ENCODE measurements at regions not wholly inside any gene's neighbourhood (a gene's known extent, or its start where the extent isn't known, plus 50 kb on each side); places are given as distances from the start of the nearest gene placed in this dataset.
"Not testable (repeated sequence)": the region's sequence is repeated elsewhere in the genome, so short reads cannot be mapped to it uniquely, and the experiment has no call there.

DNA sequence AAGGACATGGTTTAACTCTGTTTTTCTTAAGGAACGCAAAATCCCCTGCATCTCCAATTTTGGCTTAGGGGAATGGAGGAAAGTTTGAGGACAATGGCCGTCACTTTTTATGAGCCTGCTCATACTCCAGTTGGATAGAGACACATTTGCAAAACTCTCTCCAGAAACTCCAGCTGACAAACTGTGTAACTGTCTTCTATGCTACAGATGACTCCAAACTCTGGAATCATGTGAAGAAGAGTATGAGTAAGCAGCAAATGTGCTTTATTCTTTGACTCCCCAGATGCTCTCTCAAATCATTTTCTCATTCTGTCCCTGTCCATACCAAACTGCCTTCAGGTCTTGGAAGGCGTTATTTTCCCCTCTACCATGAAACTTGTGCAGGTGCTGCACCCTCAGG, 226.5 kb upstream of the GPR149 start:
- no peak for DNase-seq

DNA sequence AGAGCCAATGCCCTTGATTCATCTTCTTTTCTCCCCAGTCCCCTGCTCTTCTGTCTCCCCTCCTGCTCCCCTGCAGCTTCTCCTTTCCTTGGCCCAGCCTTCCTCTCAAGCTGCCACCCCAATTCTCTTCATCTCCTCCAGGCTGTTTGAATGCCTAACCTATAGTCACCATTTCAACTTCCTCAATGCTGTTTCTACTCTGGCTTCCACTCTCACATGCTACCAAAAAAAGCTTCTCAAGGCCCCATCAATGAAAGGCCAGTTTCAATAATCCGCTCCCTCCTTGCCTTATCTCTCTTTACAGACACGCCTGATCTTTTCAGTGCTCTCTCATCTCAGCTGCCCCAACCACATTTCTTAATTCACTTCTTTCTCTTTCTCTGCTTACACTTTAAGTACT, 212.2 kb upstream of the GPR149 start:
- no peak for DNase-seq

DNA sequence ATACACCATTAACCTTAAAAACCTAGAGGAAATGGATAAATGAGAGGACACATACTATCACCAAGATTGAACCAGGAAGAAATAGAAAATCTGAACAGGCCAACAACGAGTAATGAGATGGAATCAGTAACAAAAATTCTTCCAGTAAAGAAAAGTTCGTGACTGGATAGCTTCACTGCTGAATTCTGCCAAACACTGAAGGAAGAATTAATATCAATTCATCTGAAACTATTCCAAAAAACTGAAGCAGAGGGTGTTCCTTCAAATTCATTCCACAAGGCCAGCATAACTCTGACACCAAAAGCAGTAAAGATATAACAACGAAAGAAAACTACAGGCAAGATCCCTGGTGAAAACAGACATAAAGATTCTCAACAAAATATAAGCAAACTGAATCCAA, 195.8 kb upstream of the GPR149 start:
- no peak for DNase-seq

DNA sequence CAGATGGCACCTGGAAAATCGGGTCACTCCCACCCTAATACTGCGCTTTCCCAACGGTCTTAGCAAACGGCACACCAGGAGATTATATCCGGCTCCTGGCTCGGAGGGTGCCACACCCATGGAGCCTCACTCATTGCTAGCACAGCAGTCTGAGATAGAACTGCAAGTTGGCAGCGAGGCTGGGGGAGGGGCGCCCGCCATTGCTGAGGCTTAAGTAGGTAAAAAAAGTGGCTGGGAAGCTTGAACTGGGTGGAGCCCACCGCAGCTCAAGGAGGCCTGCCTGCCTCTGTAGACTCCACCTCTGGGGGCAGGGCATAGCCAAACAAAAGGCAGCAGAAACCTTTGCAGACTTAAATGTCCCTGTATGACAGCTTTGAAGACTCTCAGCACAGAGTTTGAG, 189.6 kb upstream of the GPR149 start:
- DNase-seq: not testable (repeated sequence)

DNA sequence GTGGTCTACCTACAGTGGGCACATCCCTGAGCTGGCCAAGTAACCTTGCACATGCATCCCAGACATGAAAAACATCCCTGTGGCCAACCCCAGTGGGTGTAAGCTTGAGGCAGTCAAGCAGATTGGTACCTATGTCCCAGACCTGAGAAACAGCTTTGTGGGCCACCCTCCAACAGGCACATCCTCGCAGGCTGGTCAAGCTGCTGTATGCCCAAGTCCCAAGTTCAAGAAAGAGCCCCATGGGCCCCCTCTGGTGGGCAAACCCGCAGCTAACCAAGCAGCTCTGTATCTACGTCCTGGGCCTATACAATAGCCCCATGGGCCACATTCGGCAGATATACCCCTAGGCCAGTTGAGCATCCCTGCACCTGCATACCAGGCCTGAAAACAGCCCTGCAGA, 186.3 kb upstream of the GPR149 start:
- no peak for DNase-seq

DNA sequence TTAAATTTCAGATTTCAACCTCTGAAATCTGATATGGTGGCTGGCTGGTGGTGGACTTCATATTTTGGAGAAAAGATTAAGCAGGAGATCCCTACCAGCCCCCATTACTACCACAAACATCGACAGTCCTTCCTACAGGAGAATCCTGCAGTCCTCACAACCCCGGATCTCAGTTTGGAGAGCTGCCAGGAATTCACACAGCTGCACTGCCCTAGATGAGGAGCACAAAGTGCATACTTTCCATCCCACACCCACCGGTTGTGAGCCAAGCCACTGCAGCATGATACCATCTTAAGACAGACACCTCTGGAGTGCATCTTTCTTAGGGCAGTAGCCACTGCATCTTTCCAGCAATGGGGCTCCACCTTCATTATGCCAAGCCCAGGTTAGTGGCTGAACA, 185.5 kb upstream of the GPR149 start:
- no peak for DNase-seq

DNA sequence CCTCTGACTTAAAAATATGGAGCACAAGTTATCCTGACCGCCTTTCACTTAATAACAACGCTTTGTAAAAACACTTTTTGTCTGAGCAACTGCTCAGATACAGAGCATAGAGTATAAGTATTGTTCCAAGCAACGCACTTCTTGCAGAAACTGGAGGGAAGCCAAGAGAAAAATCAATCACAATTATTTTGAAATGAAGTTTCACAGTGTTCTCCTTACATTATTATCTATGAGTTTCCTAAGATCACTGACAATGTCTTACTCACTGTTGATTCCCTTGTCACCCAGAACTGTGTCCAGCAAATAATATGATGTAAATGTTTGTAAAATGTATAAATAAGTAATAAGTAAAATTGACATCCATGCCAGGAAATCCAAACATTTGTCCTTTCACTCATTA, 184.6 kb upstream of the GPR149 start:
- no peak for DNase-seq

DNA sequence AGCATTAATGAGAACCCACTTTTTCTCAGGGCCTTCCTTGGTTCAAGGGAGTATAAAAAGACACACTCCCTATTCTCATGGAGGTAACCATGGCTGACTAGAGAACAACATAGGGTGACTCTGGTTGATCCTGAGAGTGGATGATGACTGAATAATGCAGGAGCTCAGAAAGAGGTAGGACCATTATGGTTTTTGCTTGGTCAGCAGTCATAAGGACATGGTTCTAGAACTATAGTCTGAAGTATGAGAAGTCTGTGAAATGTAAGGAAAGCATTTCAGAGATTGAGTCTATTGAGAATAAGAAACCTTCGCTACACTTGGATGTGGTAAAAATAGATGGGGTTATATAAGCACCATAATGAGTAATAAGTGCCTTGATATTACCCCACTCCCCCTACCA, 184.1 kb upstream of the GPR149 start:
- no peak for DNase-seq

DNA sequence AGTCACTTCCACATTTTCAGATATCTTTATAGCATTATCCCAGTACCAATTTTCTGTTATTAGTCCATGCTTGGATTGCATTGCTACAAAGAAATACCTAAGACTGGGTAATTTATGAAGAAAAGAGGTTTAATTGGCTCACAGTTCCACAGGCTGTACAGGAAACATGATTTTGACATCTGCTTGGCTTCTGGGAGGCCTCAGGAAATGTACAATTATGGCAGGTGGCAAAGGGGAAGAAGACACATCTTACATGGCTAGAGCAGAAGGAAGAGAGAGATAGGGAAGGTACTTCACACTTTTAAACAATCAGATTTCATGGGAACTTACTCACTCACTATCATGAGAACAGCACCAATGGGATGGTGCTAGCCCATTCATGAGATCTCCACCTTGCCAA, 172.3 kb upstream of the GPR149 start:
- no peak for DNase-seq

DNA sequence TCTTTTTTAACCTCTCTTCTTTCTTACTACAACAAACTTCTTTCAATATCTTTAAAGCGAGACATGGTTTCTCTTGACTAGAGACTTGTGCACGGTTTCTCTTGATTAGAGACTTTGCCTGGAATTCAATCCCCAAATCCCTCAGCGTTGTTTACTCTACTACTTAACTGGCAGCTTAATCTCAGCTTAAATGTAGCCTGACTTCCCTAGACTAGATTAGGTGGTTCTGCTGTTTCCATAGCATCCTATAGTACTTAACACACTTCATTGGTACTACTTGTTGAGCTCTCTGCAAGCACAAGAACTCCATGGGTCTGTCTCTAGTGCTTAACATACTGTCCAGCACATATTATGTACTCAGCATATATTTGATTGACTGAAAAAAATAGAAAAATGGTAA, 168.2 kb upstream of the GPR149 start:
- DNase-seq: no peak

DNA sequence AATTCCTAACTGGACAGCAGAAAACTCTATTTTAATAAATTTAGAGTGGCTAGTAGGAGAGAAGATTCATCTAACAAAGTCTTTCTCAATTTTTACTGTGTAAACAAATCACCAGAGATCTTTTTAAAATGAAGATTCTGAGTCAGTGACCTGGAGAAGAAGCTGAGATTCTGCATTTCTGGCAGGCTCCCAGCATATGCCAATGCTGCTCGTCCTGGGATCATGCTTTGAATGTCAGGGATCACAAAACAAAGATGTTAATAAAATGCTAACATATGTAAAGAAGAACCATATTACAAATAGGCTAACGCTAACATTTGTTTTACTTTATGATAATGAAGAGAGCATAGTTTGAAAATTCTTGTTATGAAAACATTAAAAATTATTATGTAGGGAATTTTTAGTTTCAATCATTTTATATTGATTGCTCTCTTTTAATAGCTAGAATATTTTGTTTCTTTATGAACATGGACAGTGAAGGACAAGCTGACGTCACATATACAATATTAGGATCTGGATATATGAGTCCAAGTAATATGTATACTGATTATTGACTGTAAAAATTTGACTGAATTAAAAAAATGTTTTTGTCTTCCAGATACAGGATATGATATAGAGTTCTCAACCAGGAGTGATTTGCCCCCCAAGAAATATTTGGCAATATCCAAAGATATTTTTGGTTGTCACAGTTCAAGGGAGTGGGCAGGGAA, 160.8 kb upstream of the GPR149 start:
- no peak for DNase-seq

DNA sequence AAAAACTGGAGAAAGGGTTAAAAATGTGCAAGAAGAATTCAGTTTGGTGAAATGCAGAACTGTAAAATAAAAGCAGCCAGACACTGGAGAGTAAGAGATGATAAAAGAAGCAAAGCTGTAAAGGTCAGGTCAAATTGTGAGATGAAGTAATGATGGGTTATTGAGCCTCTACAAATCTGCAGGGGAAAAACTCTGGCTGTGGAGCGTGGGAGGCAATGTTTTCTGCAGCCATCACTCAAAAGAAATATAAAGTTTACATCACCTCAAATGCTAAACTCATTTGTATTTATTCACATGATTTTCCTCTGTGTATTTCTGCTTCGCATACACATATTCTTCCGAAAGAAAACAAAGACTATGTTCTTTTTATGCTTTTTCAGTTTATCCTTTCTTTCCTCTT, 158.8 kb upstream of the GPR149 start:
- DNase-seq: no peak

DNA sequence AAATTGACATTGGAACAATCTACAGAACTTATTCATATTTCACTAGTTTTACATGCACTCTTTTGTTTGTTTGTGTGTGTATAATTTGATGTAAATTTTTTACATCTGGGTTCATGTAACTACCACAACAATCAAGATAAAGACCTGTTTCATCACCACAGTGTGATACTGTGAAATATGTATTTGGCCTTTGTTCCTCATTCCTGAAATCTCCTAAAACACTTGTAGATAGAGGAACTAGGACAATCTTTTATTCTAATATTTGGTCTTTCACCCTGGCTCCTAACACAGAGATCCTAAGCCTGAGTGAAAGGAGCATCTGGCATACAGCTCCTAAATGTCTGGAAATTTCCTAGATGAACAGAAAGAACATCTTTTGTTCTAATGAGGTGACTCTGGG, 155.0 kb upstream of the GPR149 start:
- no peak for DNase-seq

DNA sequence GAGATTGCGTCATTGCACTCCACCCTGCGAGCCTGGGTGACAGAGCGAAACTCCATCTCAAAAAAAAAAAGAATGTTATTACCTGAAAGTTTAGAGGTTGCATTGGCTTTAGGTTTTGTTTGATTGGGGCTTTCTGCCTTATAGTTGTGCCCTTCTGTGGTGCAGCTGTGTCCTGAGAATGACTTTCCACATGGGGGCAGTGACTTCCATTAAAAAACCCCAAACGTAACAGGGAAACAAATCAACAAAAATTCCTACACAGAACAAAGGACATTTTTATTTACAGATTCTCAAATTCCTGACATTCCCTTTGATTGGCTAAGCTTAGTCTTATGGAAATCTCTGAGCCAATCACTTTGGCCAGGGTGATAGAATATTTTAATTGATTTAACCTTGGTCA, 154.1 kb upstream of the GPR149 start:
- no peak for DNase-seq

DNA sequence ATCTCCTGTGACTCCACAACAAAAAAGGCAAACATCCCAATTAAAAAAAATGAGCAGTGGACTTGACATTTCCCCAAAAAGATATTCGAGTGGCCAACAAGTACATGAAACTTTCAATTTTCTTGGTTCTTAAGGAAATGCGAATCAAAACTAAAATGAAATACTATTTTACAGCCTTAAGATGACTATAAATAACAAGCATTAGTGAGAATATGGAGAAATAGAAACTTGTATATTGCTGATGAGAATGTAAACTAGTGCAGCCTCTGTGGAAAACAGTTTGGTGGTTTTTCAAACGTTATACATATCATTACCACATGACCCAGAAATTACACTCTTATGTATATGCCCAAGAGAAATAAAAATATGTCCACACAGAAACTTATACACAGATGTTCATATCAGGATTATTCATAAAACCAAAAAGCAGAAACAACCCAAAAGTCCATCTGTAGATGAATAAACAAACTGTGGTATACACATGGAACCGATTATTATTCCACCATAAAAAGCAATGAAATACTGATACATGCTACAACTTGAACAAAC, 153.2 kb upstream of the GPR149 start:
- DNase-seq: no peak

DNA sequence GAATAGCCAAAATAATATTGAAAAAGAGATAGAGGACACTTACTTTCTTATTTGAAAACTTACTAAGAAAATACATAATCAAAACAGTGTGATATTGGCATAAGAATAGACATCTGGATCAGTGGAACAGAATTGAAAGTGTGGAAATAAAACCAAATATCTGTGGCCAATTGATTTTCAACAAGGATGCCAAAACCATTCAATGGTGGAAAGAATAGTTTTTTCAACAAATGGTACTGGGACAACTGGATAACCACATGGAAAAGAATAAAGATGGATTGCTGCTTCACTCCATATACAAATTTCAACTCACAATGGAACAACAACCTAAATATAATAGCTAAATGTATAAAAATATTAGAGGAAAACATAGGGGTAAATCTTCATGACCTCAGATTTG, 152.5 kb upstream of the GPR149 start:
- DNase-seq: no peak

DNA sequence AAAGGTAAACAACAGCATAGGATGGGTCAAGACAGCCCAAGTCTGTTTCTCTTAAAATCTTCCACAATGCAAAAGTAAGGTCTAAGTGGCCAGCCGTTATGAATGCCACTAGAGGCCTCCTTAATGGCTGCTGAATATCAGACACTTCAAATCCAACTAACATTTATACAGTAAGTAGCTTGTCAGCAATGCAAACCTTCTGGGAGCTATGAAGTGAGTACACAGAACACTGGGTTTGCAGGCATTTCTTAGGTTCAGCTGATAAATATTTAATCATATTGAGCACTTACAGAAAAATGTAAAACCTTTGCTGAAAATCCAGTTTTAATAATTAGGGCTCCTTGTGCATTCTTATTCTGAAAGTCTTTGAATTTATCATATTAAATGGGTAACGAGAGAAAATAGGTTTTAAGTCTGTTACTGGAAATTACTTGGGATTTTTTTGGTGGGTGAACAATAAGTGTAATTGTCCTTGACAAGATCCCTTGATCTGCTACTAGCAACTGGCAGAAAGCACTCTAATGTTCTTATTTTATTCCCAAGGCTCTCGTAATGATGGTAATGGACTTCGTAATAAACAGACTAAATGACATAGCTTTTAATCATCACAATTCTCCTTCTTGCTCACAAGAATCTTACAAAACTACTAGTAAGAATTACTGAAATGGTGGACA, 141.7 kb upstream of the GPR149 start:
- no peak for DNase-seq

DNA sequence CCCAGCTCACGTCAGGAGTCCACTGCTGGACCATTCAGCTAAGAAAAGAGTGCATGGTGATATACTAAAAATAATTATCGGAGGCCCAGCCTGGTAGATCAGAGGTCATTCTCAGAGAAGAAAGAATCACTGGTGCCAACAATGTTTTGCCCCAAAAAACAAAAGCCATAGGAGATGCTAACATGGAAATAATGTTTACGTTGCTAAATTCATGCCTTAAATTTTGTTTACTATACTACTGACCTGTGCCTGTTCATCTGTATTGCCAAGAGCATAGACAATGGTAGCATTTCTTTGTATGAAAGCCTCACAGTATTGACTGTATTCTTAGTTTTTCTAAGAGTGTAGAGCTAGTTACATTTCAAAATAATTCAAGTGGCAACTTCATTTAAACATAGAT, 138.1 kb upstream of the GPR149 start:
- no peak for DNase-seq

DNA sequence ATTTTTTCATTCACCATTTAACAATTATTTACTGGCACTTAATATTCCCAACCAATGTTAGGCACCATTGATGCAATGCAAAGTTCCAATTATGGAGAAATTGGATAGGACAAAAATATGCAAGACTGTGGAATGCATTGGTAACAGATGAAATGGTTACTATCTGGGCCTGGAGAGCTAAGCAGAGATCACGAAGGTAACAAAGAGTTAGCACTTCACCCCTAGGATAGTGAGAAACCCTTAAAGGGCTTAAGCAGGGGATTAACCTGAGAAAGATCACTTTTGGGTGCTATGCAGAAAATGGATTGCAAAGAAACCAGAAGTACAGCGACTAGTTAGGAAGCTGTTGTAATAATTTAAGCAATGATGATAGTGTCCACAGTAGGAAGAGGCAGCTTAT, 129.6 kb upstream of the GPR149 start:
- no peak for DNase-seq

DNA sequence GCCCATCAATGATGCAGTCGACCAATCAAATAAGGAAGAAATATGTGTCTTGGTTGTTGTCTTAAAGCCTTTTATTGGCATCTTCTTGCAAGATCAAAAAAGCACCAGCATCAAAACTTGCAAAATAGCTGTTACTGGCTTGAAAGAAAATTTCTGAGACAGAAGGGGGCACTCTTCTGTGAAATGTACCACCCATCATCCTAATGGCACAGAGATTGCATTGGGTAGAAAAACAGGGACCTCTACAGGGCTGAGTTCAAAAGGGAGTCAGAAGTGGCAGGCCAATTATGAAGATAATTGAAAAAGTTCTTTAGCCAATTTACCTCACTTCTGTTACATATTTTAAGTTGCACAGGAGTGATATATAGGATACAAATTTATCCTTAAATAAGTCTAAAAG, 122.3 kb upstream of the GPR149 start:
- DNase-seq: no peak

DNA sequence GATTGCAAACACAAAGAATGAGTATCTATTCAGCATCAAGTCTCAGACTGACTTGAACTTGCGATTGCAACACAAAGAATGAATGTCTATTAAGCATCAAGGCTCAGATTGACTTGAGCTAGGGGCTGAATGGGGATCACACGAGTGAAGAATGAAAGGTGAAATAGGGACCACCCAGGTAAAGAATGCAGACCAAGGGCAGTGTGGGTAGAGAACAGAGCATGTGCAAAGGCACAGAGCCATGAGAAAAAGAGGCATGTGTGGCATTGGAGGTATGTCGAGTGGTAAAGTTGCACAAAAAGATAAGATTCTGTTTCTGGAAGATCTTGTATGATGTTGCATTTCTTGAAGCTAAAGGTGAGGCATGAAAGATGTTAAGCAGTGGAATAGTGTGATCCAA, 119.4 kb upstream of the GPR149 start:
- DNase-seq: no peak

DNA sequence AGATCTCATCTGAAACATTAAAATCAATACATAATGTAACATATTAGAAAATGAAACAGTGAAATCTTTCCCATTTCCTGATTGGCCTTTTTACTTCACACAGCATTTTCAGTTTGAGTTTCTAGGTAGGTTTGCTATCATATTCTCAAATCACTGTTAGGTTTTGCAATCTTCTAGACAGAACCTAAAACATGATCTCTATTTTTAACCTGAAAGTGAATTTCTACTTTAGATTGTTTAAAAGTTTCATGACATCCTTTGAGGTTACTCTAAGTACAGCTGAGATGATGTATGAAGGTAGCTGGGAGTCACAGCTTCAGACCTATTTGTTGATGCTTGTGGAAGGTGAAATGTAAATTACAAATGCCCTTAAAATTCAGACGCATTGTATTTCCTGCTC, 118.4 kb upstream of the GPR149 start:
- no peak for DNase-seq

DNA sequence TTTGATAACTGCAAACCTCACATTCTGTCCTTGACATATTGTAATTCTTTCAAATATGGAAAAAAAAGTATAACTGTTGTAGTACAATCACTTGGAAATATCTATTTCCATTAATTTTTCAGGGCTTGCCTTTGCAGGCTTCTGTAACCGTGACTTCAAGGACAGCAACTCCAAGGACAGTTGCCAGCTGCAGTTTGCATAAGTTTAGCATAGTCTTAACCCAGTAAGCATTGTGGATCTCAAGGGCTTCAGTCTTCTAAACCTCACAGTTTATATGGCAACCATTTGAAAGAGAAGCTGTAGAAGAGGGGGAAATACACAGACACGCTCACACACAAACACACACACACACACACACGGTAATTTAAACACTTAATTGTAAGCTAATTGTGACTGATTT, 112.8 kb upstream of the GPR149 start:
- no peak for DNase-seq

DNA sequence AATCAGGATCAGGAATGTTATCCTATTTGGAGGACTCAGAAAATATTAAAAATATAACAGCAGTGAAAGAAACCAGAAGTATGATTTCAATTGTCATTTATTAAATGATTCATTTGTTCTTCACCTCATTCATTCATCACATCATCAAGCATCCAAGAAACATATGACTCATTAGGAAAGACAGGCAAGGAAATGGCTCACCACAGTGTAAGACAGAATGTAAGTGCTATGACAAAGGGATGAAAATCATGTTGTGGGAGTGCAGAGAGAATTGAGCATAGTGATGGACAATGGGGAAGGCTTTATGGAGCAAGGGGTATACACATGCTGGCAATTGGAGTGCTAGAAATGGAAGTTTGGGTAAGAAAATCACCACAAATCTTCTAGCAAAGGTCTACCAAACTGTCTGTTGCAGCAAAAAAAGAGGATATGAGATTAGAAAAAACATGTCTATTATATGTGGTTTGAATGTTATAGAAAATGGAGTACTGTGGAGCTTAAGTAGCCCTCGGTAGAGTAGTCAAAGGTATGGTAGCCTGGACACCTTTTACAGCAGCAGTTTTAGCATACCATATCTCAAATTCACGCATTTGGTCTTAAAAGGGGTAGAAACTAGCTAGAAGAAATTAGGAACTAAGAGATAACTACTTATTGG, 111.1 kb upstream of the GPR149 start:
- peak; percentile 1 for DNase-seq
